GM13976 (cell line): ENCODE measurements at regions not wholly inside any gene's neighbourhood (a gene's known extent, or its start where the extent isn't known, plus 50 kb on each side); places are given as distances from the start of the nearest gene placed in this dataset.

Experiments used
- DNase-seq: peaks from one replicate; pipeline ENCODE4 v3.0.0; 2012; ENCODE audit warnings: low spot score
- in situ Hi-C: fragments of 300-500 bp; cut with MboI; formaldehyde crosslinking; loops from one replicate; pipeline ENCODE4 v1.12.0; 2022; ENCODE audit warnings: low sequenced_read_pairs, mixed read lengths, inconsistent platforms; ENCODE audit not compliant: unreplicated experiment
- TF ChIP-seq, protein P1 (sequence below): IDR thresholded peaks from 2 replicates; pipeline ENCODE4 v1.5.1; 2012; ENCODE audit warnings: borderline replicate concordance, mild to moderate bottlenecking; ENCODE audit not compliant: insufficient read depth; ENCODE audit errors: extremely low read depth, missing control alignments, control extremely low read depth

GRCh38 chr11:100630898-100631297 is 56.2 kb upstream of the ARHGAP42 start:
- TF ChIP-seq, protein P1, sequence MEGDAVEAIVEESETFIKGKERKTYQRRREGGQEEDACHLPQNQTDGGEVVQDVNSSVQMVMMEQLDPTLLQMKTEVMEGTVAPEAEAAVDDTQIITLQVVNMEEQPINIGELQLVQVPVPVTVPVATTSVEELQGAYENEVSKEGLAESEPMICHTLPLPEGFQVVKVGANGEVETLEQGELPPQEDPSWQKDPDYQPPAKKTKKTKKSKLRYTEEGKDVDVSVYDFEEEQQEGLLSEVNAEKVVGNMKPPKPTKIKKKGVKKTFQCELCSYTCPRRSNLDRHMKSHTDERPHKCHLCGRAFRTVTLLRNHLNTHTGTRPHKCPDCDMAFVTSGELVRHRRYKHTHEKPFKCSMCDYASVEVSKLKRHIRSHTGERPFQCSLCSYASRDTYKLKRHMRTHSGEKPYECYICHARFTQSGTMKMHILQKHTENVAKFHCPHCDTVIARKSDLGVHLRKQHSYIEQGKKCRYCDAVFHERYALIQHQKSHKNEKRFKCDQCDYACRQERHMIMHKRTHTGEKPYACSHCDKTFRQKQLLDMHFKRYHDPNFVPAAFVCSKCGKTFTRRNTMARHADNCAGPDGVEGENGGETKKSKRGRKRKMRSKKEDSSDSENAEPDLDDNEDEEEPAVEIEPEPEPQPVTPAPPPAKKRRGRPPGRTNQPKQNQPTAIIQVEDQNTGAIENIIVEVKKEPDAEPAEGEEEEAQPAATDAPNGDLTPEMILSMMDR = no peak
- no peak for DNase-seq
- in situ Hi-C loops = no loop called here

DNA sequence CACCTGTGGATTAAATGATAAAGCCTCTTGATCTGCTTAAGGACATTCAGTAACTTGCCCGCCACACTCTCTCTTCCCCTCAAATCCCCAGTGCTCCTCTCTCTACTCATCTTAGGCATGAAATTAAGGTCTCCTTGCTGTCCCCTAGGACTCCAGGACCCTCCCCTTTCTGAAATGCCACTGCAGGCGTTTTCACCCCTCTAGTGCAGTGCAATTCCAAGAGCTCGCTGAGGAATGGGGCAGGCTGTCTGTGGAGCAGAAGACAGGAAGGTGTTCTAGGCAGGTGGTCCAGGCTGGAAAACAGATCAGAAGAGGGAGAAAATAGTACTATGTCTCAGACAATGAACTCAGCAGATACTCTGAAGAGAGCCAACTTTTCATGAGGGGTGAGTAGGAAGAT is 55.8 kb upstream of the ARHGAP42 start:
- no peak for DNase-seq
- TF ChIP-seq, protein P1 = no peak
- in situ Hi-C loops = no loop called here

DNA sequence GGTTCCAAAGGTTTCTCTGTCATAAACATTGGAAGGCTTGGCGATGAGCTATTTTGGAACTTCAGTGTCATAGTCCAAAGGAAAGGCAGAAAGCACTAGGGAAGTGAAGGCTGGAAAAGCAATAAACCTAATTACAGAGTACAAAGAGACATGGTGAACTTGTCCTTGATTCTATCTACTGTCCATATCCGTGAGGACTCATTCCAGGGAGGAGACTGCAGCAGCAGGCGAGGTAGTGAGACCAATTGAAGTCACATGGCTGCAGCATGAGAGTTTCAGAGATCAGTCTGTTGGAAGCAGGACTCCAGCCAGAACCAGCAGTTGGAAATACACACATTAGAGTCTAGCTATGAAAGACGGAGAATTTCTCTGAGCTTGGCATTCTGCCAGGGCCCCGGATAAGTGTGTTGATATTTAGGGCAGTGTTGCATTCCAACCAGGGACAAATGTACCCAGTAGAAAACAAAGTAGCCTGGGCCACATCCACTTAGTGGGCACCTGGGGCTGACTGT is 54.1 kb upstream of the ARHGAP42 start:
- in situ Hi-C loops = no loop called here
- no peak for DNase-seq
- TF ChIP-seq, protein P1 = no peak

DNA sequence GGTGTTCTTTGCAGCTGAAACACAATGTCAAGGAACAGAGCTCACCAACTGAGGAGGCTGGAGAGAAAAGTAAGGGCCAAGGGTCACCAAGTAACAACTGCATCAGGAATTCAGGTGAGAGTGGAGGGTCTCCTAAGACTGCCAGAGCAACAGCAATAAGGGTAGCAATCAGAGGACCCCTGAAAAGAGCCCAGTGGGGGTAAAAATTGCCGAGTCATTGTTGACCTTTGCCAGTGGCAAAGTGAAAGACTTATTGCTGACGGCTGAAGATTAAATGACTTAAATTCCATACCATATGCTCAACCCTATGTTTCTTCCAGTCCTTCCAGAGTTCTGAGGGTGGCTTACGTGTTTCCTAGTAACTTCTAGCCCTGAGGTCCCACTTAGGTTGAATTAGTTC is 51.9 kb upstream of the ARHGAP42 start:
- in situ Hi-C loops = no loop called here
- TF ChIP-seq, protein P1 = no peak
- DNase-seq = no peak

DNA sequence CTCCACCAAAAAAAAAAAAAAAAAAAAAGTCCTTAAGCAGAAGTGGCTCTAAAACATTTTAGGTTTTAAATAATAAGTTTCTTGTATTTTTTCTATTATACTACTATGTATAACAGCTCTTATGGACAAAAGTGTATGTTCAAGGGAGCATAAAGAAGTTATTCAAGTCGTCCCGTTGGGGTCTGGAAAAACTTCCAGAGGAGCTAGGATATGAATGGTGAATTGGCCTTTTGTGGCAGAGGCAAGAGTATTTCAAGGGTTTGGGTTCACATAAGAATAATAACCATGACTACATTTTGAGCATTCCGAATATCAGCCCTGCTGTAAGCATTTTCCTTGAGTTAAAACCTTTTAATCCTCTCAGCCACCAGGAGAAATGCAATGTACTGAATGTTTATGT is 50.6 kb upstream of the ARHGAP42 start:
- TF ChIP-seq, protein P1 = no peak
- DNase-seq = no peak
- in situ Hi-C loops = no loop called here
